ENCODE measurements at regions not wholly inside any gene's neighbourhood (a gene's known extent, or its start where the extent isn't known, plus 50 kb on each side); places are given as distances from the start of the nearest gene placed in this dataset.

- H3K36me3 ChIP-seq = no peaks in the 10 kb centered on the region
- no peak overlapping the region for H3K4me3 ChIP-seq (ENCODE audit: low read depth, low read length)
- DNase-seq = no peak
- TF ChIP-seq, protein P1, sequence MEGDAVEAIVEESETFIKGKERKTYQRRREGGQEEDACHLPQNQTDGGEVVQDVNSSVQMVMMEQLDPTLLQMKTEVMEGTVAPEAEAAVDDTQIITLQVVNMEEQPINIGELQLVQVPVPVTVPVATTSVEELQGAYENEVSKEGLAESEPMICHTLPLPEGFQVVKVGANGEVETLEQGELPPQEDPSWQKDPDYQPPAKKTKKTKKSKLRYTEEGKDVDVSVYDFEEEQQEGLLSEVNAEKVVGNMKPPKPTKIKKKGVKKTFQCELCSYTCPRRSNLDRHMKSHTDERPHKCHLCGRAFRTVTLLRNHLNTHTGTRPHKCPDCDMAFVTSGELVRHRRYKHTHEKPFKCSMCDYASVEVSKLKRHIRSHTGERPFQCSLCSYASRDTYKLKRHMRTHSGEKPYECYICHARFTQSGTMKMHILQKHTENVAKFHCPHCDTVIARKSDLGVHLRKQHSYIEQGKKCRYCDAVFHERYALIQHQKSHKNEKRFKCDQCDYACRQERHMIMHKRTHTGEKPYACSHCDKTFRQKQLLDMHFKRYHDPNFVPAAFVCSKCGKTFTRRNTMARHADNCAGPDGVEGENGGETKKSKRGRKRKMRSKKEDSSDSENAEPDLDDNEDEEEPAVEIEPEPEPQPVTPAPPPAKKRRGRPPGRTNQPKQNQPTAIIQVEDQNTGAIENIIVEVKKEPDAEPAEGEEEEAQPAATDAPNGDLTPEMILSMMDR (IDR thresholded peaks at IDR 0.05; ENCODE audit: low read depth, low read length) = no peak
- H3K27me3 ChIP-seq (ENCODE audit: insufficient read depth, low read depth, severe bottlenecking) = no peaks in the 10 kb centered on the region
- H3K27ac ChIP-seq = no peak overlapping the region
- H3K9me3 ChIP-seq (ENCODE audit: severe bottlenecking) = no peaks in the 10 kb centered on the region
Observed at GRCh38 chr5:88419931-88420330, 151.3 kb upstream of the TMEM161B start.

GRCh38 chr5:88407341-88407740 lies 138.7 kb upstream of the TMEM161B start:
- DNase-seq = no peak
- TF ChIP-seq, protein P1 (IDR thresholded peaks at IDR 0.05; ENCODE audit: low read depth, low read length) = no peak
- H3K9me3 ChIP-seq (ENCODE audit: severe bottlenecking) = no peaks in the 10 kb centered on the region
- H3K4me3 ChIP-seq (ENCODE audit: low read depth, low read length) = no peak overlapping the region
- no peak overlapping the region for H3K27ac ChIP-seq
- H3K36me3 ChIP-seq = no peaks in the 10 kb centered on the region
- H3K27me3 ChIP-seq (ENCODE audit: insufficient read depth, low read depth, severe bottlenecking) = no peaks in the 10 kb centered on the region

DNA sequence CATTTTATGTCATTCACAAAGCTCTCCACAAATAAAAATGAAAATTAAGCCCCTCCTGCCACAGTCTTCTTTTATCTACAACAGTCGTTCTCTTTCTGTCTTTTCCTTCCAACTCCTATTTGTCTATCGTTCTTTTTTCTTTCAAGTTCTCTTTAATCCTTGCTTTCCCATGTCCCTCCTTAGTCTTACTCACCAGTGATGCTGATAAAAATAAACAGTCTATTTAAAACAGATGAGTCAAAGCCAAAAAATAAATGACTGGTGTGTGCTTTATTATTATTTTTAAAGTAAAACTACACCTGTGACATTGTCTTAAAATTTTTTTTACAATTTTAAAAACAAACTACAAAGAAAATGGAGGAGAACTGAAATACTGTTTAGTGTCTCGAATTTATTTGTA lies 137.1 kb upstream of the TMEM161B start:
- no peak overlapping the region for H3K27ac ChIP-seq
- no peaks in the 10 kb centered on the region for H3K9me3 ChIP-seq (ENCODE audit: severe bottlenecking)
- TF ChIP-seq, protein P1 (IDR thresholded peaks at IDR 0.05; ENCODE audit: low read depth, low read length) = no peak
- H3K27me3 ChIP-seq (ENCODE audit: insufficient read depth, low read depth, severe bottlenecking) = no peaks in the 10 kb centered on the region
- no peak for DNase-seq
- H3K4me3 ChIP-seq (ENCODE audit: low read depth, low read length) = no peak overlapping the region
- H3K36me3 ChIP-seq = no peaks in the 10 kb centered on the region

DNA sequence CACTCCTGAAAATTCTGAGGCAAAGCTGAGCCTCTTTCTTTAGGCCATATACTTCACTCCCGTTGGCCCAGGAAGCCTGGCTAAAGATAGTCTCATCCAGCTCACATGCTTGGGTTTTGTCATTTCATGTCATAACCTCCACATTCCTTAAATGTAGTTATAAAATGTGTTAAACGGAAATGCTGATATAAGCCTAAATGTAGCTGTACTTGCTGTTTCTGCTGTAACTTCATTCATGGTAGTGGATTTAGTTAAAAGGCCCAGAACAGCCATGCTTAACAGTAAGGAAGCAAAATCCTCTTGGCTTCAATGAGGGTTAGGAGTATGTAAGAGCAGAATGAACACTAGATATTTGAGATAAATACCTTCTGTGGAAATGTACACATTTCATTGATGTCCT lies 135.8 kb upstream of the TMEM161B start:
- Histone ChIP-seq H3K27ac (no peak overlapping the region), H3K9me3 (ENCODE audit: severe bottlenecking) (no peaks in the 10 kb centered on the region), H3K36me3 (no peaks in the 10 kb centered on the region), H3K27me3 (ENCODE audit: insufficient read depth, low read depth, severe bottlenecking) (no peaks in the 10 kb centered on the region), H3K4me3 (ENCODE audit: low read depth, low read length) (no peak overlapping the region)
- TF ChIP-seq, protein P1 (IDR thresholded peaks at IDR 0.05; ENCODE audit: low read depth, low read length) = no peak
- no peak for DNase-seq

DNA sequence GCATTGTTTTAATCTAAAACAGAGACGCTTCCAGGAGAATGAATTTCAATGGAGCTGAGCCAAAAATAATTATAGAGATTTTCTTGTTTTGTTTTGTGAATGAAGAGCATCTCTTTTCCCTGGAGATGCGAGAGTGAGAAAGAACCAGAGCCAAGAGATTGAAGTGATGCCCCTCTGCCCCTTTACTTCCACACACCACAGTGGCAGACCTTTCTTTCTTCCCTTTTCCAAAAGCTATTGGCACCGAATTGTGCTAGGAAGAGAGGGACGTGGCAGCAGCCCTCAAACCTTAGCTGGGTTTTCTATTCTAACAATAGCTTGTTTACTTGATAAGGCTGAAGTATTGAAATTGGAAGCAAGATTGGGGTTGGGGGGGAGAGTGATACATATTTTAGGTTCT lies 133.0 kb upstream of the TMEM161B start:
- Histone ChIP-seq H3K36me3 (no peaks in the 10 kb centered on the region), H3K4me3 (ENCODE audit: low read depth, low read length) (no peak overlapping the region), H3K27ac (no peak overlapping the region), H3K27me3 (ENCODE audit: insufficient read depth, low read depth, severe bottlenecking) (no peaks in the 10 kb centered on the region), H3K9me3 (ENCODE audit: severe bottlenecking) (no peaks in the 10 kb centered on the region)
- TF ChIP-seq, protein P1 (IDR thresholded peaks at IDR 0.05; ENCODE audit: low read depth, low read length) = no peak
- no peak for DNase-seq

GRCh38 chr5:88401228-88401627 lies 132.6 kb upstream of the TMEM161B start:
- Histone ChIP-seq H3K27me3 (ENCODE audit: insufficient read depth, low read depth, severe bottlenecking) (no peaks in the 10 kb centered on the region), H3K27ac (no peak overlapping the region), H3K9me3 (ENCODE audit: severe bottlenecking) (no peaks in the 10 kb centered on the region), H3K36me3 (no peaks in the 10 kb centered on the region), H3K4me3 (ENCODE audit: low read depth, low read length) (no peak overlapping the region)
- TF ChIP-seq, protein P1 (IDR thresholded peaks at IDR 0.05; ENCODE audit: low read depth, low read length) = no peak
- no peak for DNase-seq
